Endothelial cell of umbilical vein (primary cell): ENCODE measurements at regions not wholly inside any gene's neighbourhood (a gene's known extent, or its start where the extent isn't known, plus 50 kb on each side); places are given as distances from the start of the nearest gene placed in this dataset.

Experiments used
- BruUV-seq: library from RNA; stranded (reverse); fragments of 400-500 nt; replicated peaks from 2 replicates; lab custom pipeline; 2021; lab: Mats Ljungman, UMichigan
- CTCF ChIA-PET: fragments of 300-600, 350-600 bp; sonication (Branson Sonifier 250); formaldehyde crosslinking; loops from one replicate; lab custom pipeline; 2021; ENCODE audit warnings: antibody characterized with exemption, inconsistent platforms; lab: Charles Lee
- POLR2A ChIA-PET: fragments of 300-600, 350-600 bp; sonication (Branson Sonifier 250); formaldehyde crosslinking; loops from one replicate; lab custom pipeline; 2021; ENCODE audit warnings: antibody characterized with exemption, inconsistent platforms; lab: Charles Lee
- DNase-seq: peaks from one replicate; pipeline ENCODE4 v3.0.0-alpha.2; 2011; ENCODE audit warnings: low read depth, low spot score
- FAIRE-seq: peaks from 2 replicates; lab custom pipeline; 2011; peaks lifted over from hg19 to GRCh38; lab: Jason Lieb, UNC
- H2AFZ ChIP-seq: 2 replicates; pipeline ENCODE4 v1.6.0; 2012; ENCODE audit warnings: low read depth, low read length, control low read depth, inconsistent platforms
- H3K27ac ChIP-seq: 2 replicates; pipeline ENCODE4 v1.5.1; 2011; ENCODE audit warnings: low read depth, mild to moderate bottlenecking, control low read depth, low read length, moderate library complexity; ENCODE audit not compliant: insufficient read depth
- H3K27me3 ChIP-seq, 2 experiments: 2 replicates each; pipeline versions ENCODE4 v1.6.0 to v1.6.1; 2011; ENCODE audit warnings: low read length in 2 of 2, mixed read lengths in 1 of 2; ENCODE audit not compliant: control insufficient read depth in 2 of 2, insufficient read depth in 2 of 2
- H3K36me3 ChIP-seq, 2 experiments: 2 replicates in 1 of 2; 3 replicates in 1 of 2; pipeline ENCODE4 v1.5.1; 2011; ENCODE audit warnings: low read length in 2 of 2, mild to moderate bottlenecking in 1 of 2, moderate library complexity in 1 of 2; ENCODE audit not compliant: control insufficient read depth in 2 of 2, insufficient read depth in 2 of 2; ENCODE audit errors: extremely low read depth in 1 of 2
- H3K4me1 ChIP-seq: 3 replicates; pipeline ENCODE4 v1.5.1; 2011; ENCODE audit warnings: mild to moderate bottlenecking, low read length; ENCODE audit not compliant: control insufficient read depth, insufficient read depth; ENCODE audit errors: extremely low read depth
- H3K4me2 ChIP-seq: 2 replicates; pipeline ENCODE4 v1.6.1; 2011; ENCODE audit warnings: low read length, control low read depth, mixed read lengths; ENCODE audit not compliant: insufficient read depth
- H3K4me3 ChIP-seq, 3 experiments: fragments of 200-600 bp in 1 of 3; sonication (generic), shearing (Covaris generic) in 1 of 3; replicated peaks in 1 of 3; 2 replicates each; pipeline ENCODE4 v1.5.1; 2011 to 2016; ENCODE audit warnings: control low read depth in 3 of 3, low read length in 3 of 3, mild to moderate bottlenecking in 2 of 3, inconsistent platforms in 1 of 3, low read depth in 1 of 3, moderate library complexity in 1 of 3; ENCODE audit not compliant: insufficient read depth in 1 of 3
- H3K79me2 ChIP-seq: 2 replicates; pipeline ENCODE4 v1.6.0; 2012; ENCODE audit warnings: low read length, inconsistent platforms; ENCODE audit not compliant: control insufficient read depth, insufficient read depth
- H3K9ac ChIP-seq: replicated peaks from 2 replicates; pipeline ENCODE3; 2011; ENCODE audit warnings: low read length, control low read depth; ENCODE audit not compliant: insufficient read depth; ENCODE audit errors: extremely low read depth
- H3K9me1 ChIP-seq: replicated peaks from 3 replicates; pipeline ENCODE4 v1.6.0; 2011; ENCODE audit warnings: mild to moderate bottlenecking, low read length; ENCODE audit not compliant: control insufficient read depth, insufficient read depth; ENCODE audit errors: extremely low read depth
- H3K9me3 ChIP-seq: replicated peaks from 2 replicates; pipeline ENCODE4 v1.5.1; 2012; ENCODE audit warnings: low read length, inconsistent platforms; ENCODE audit not compliant: control insufficient read depth, insufficient read depth
- H4K20me1 ChIP-seq: replicated peaks from 2 replicates; pipeline ENCODE3; 2011; ENCODE audit warnings: mild to moderate bottlenecking, low read length; ENCODE audit not compliant: control insufficient read depth, insufficient read depth; ENCODE audit errors: extremely low read depth
- CTCF ChIP-seq, 2 donors: IDR thresholded peaks; 1 replicate in 1 of 2; 2 replicates in 1 of 2; pipeline ENCODE4 v1.5.1; 2011; ENCODE audit warnings: low read length in 2 of 2, mild to moderate bottlenecking in 2 of 2, moderate library complexity in 2 of 2, control low read depth in 1 of 2, inconsistent platforms in 1 of 2, low read depth in 1 of 2; ENCODE audit not compliant: insufficient read depth in 1 of 2; ENCODE audit errors: extremely low read depth in 1 of 2
- EZH2 ChIP-seq: IDR thresholded peaks from 2 replicates; pipeline ENCODE4 v1.6.1; 2012; ENCODE audit warnings: borderline replicate concordance, low read depth, mild to moderate bottlenecking, moderate library complexity, low read length, inconsistent platforms; ENCODE audit not compliant: severe bottlenecking
- FOS ChIP-seq: IDR thresholded peaks from 2 replicates; pipeline ENCODE4 v1.6.1; 2011; ENCODE audit warnings: mild to moderate bottlenecking, low read length, moderate library complexity, borderline replicate concordance; ENCODE audit not compliant: insufficient read depth
- GATA2 ChIP-seq: IDR thresholded peaks from 2 replicates; pipeline ENCODE4 v1.7.0; 2011; ENCODE audit warnings: low read depth, mild to moderate bottlenecking, moderate library complexity, mixed read lengths, low read length; ENCODE audit not compliant: insufficient read length, insufficient read depth
- JUN ChIP-seq: IDR thresholded peaks from 2 replicates; pipeline ENCODE4 v1.6.1; 2011; ENCODE audit warnings: borderline replicate concordance, low read depth; ENCODE audit not compliant: insufficient read length, insufficient read depth
- MAX ChIP-seq: IDR thresholded peaks from 2 replicates; pipeline ENCODE4 v1.6.1; 2011; ENCODE audit not compliant: insufficient read depth, insufficient read length
- MYC ChIP-seq: IDR thresholded peaks from one replicate; pipeline ENCODE4 v1.6.1; 2011; ENCODE audit warnings: mild to moderate bottlenecking, low read depth, low read length
- POLR2A ChIP-seq: IDR thresholded peaks from 2 replicates; pipeline ENCODE4 v1.6.1; 2012; ENCODE audit warnings: low read depth, mild to moderate bottlenecking, control low read depth, low read length
- POLR2AphosphoS5 ChIP-seq: IDR thresholded peaks from 2 replicates; pipeline ENCODE4 v1.6.1; 2012; ENCODE audit warnings: low read depth, mild to moderate bottlenecking, control low read depth, low read length, moderate library complexity; ENCODE audit not compliant: insufficient read depth
- dilution Hi-C: fragments of 300-500 bp; cut with MboI; formaldehyde crosslinking; loops from one replicate; pipeline ENCODE4 v1.15.0; 2019; ENCODE audit warnings: low sequenced_read_pairs; ENCODE audit not compliant: extremely low pct_ligation_motif_present
- intact Hi-C: fragments of 100-400 bp; cut with micrococcal nuclease; formaldehyde crosslinking; loops from one replicate; pipeline ENCODE4 v1.10.0; 2022

- H3K4me1 ChIP-seq, result no peaks in the 10 kb centered on the region
- H3K27ac ChIP-seq, result no peak overlapping the region
- H3K9me1 ChIP-seq, result no peaks in the 10 kb centered on the region
- DNase-seq (no peak), FAIRE-seq (no peak)
- POLR2A ChIA-PET, result no interaction called here
- H3K4me3 ChIP-seq, result no peak overlapping the region
- no peak overlapping the region for H3K9ac ChIP-seq
- no TSS peak for BruUV-seq
- intact Hi-C loops, result no loop called here
- no peaks in the 10 kb centered on the region for H3K9me3 ChIP-seq
- dilution Hi-C loops, result loop anchor here (25.0 kb wide), 1 partner anchor 144 kb away; no protein-coding TSS in a partner anchor
- H3K36me3 ChIP-seq, result no peaks in the 10 kb centered on the region
- TF ChIP-seq JUN (no peak), POLR2A (no peak), MAX (no peak), FOS (no peak), EZH2 (no peak), GATA2 (no peak), CTCF (IDR thresholded peaks at IDR 0.05; ENCODE audit: extremely low read depth in 1 of 2, insufficient read depth in 1 of 2, low read depth in 1 of 2, low read length in 2 of 2) (no peak), POLR2AphosphoS5 (no peak), MYC (no peak)
- no peak overlapping the region for H2AFZ ChIP-seq
- CTCF ChIA-PET, result interaction anchor here (0.6 to 1.0 kb wide), 2 partner anchors 19 to 865 kb away, joined by 3 to 5 read pairs; no protein-coding TSS in a partner anchor
- no peaks in the 10 kb centered on the region for H3K79me2 ChIP-seq
- H3K4me2 ChIP-seq, result no peak overlapping the region
- H3K27me3 ChIP-seq, result peaks cover 6 to 11% of the 10 kb centered on the region in 2 experiments
- no peaks in the 10 kb centered on the region for H4K20me1 ChIP-seq
Observed at GRCh38 chr6:2467929-2468600, 222.7 kb upstream of the GMDS start.
